ENCODE measurements at regions not wholly inside any gene's neighbourhood (a gene's known extent, or its start where the extent isn't known, plus 50 kb on each side); places are given as distances from the start of the nearest gene placed in this dataset.

- TF ChIP-seq CTCF (conservative IDR thresholded peaks at IDR 0.05 in 1 of 2, IDR thresholded peaks at IDR 0.05 in 1 of 2; ENCODE audit: low read depth in 1 of 2, low read length in 2 of 2): no peak
- no peak for TF ChIP-seq EZH2 (IDR thresholded peaks at IDR 0.05; ENCODE audit: low read length, missing control alignments)
Observed at GRCh38 chr2:158918452-158918851, 50.0 kb upstream of the TANC1 start.
